Omental fat pad (tissue), 3 donors: ENCODE measurements at regions not wholly inside any gene's neighbourhood (a gene's known extent, or its start where the extent isn't known, plus 50 kb on each side); places are given as distances from the start of the nearest gene placed in this dataset.

Experiments
- ATAC-seq: fragments of 150-250 bp; one replicate; pipeline ENCODE4 v1.9.1; 2016; ENCODE audit warnings: mild to moderate bottlenecking, moderate library complexity; ENCODE audit not compliant: low FRiP score
- DNase-seq: peaks from one replicate; pipeline ENCODE4 v3.0.0-alpha.2; 2019; ENCODE audit warnings: low spot score
- TF ChIP-seq, protein P1 (sequence below), 3 donors: fragments of 450-650 bp; IDR thresholded peaks; one replicate each; pipeline ENCODE4 v1.5.1; 2016 to 2017; ENCODE audit warnings: antibody characterized with exemption in 3 of 3, mild to moderate bottlenecking in 3 of 3, moderate library complexity in 2 of 3

DNA sequence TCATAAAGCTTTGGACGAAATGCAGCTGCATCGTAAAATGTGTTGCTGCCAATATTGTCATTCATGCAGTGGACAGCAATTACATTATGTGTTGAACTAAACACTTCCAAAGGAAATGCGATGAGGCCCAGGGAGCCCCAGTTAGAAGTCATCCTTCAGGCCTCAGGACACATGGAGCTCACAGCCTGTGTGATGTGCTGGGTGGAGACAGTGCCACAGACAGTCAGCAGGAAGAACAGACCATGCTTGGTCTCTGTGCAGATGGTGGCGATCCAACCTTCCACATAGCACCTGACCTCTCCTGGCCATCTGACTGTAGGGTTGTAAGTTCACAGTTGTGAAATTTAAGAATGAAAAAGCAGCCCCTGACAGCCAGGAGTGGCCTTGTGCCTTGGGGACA is 118.3 kb upstream of the ALKAL2 start:
- TF ChIP-seq, protein P1, sequence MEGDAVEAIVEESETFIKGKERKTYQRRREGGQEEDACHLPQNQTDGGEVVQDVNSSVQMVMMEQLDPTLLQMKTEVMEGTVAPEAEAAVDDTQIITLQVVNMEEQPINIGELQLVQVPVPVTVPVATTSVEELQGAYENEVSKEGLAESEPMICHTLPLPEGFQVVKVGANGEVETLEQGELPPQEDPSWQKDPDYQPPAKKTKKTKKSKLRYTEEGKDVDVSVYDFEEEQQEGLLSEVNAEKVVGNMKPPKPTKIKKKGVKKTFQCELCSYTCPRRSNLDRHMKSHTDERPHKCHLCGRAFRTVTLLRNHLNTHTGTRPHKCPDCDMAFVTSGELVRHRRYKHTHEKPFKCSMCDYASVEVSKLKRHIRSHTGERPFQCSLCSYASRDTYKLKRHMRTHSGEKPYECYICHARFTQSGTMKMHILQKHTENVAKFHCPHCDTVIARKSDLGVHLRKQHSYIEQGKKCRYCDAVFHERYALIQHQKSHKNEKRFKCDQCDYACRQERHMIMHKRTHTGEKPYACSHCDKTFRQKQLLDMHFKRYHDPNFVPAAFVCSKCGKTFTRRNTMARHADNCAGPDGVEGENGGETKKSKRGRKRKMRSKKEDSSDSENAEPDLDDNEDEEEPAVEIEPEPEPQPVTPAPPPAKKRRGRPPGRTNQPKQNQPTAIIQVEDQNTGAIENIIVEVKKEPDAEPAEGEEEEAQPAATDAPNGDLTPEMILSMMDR (IDR thresholded peaks at IDR 0.05) = no peak
- ATAC-seq = no peak
- no peak for DNase-seq

DNA sequence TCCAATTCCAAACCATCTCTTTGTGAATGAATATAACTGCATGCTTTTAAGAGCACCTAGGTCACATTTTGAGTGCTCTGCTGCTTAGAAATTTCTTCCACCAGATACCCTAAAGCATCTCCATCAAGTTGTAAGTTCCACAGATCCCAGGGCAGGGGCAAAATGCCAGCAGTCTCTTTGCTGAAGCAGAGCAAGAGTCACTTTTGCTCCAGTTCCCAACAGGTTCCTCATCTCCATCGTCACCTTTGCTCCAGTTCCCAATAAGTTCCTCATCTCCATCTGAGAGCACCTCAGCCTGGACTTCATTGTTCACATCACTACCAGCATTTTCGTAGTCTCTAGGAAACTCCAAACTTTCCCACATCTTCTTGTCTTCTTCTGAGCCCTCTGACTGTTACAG is 116.7 kb upstream of the ALKAL2 start:
- ATAC-seq = no peak
- TF ChIP-seq, protein P1 (IDR thresholded peaks at IDR 0.05) = no peak

DNA sequence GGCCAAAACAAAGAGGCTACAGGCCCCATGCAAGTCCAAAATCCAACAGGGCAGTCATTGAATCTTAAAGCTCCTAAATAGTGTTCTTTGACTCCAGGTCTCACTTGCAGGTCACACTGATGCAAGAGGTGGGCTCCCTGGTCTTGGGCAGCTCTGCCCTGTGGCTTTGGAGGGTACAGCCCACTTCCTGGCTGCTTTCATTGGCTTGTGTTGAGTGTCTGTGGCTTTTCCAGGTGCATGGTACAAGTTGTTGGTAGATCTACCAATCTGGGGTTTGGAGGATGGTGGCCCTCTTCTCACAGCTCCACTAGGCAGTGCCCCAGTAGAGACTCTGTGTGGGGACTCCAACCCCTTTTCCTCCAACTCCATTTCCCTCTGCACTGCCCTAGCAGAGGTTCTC is 115.8 kb upstream of the ALKAL2 start:
- ATAC-seq = no peak
- TF ChIP-seq, protein P1 (IDR thresholded peaks at IDR 0.05) = no peak
- no peak for DNase-seq

More for the DNA sequence above, 116.7 kb upstream of the ALKAL2 start:
- DNase-seq = no peak

DNA sequence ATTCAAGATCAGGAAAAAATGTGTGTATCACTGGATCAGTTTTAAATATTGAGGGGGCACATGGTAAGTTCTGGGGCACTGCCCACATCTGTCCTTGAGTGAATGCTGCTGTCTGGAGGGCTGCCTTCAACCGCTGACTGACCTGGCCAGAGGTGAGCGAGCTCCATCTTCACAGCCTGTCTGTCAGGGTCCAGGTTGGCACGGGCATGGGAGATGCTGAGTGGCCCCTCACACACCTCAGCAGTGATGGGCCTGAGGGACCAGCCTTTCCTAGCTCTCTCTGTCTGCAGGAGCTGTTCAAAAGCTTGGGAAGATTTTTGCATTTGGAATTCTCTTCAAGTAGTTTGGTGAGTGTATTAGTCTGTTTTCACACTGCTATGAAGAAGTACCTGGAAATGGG is 114.8 kb upstream of the ALKAL2 start:
- ATAC-seq = no peak
- DNase-seq = no peak
- TF ChIP-seq, protein P1 (IDR thresholded peaks at IDR 0.05) = no peak

DNA sequence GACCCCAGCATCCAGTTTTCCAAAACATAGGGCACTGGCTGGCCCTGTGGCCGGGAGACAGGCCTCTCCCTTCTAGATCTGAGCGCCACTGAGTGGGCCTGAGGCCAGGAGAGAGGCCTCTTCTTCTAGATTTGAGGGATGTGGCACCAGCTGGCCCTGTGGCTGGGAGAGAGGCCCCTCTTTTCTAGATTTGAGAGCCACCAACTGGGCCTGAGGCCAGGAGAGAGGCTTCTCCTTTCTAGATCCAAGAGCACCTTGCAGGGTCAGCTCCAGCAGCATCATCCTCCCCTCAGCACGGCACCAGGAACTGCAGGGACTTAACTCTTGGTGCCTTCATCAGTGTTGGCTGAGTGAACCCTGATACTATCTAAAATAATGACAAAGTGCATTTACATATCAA is 114.3 kb upstream of the ALKAL2 start:
- TF ChIP-seq, protein P1 (IDR thresholded peaks at IDR 0.05) = no peak
- DNase-seq (no peak), ATAC-seq (no peak)

DNA sequence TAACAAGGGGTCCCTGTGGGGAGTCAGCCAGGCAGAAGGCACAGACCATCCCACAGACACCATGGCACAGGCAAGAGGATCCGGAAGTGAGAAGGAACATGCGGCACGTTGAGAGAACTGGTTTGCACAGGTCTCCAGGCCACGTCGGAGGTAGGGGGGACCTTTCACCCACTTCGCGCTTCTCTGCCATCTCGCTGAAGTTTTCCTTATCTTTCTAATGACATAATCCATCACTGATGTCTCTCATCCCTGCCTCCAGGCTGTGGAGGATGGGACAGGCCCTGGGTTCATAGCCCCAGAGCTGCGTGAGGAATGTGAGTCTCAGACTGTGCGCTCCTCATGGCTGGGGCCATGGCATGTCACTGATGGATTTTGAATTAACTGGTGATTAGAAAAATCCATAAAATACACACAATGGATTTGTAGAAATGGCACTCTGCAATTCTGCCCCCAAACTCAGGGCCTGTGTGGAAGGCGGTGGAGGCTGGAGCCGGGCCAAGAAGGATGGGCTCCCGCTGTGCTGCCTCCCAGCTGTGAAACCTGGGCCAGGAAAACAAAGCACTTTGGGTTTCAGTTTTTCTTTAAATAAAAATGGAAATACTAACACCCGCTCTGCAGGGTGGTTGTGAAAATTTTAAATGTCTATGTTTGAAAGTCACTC is 113.3 kb upstream of the ALKAL2 start:
- ATAC-seq (no peak), DNase-seq (no peak)
- TF ChIP-seq, protein P1 (IDR thresholded peaks at IDR 0.05) = no peak

DNA sequence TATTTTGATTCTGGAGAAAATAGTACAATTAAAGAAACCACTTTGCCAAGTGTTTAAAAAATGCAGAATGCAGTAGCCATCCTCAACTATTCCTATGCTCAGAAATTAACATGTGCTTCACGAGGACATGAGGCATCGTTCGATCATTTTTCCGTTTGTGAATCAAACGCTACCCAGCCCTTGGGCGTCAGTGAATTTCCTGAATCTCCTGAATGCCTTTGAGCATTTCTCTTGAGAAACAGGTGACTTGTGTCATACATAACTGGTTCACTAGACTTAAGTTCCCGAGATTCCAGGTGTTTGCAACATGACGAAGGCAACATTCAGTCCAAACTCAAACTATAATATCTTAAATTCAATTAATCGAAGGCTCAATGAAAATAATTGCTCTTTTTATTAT is 110.0 kb upstream of the ALKAL2 start:
- no peak for ATAC-seq
- TF ChIP-seq, protein P1 (IDR thresholded peaks at IDR 0.05) = no peak

More for the DNA sequence above, 110.0 kb upstream of the ALKAL2 start:
- DNase-seq = no peak
